ENCODE measurements at regions not wholly inside any gene's neighbourhood (a gene's known extent, or its start where the extent isn't known, plus 50 kb on each side); places are given as distances from the start of the nearest gene placed in this dataset.

DNA sequence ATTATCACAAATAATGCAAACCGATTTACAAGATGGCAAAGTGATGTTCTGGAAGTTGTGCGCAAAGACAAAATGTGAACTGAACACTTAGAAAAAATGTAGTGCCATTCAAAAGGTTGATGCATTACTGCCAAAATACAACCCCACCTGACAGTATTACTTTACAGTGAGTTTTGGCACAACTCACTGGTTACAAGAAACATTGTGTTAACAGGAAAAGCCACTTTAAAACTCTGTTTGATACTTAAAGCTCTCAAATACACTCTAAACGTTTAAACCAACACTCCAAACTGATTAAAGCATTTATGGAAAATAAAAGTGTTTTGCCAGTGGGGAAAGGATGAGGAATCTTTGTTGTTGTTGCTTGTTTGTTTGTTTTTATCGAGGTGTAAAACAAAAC lies 173.4 kb upstream of the SATB2 start:
- H3K9ac ChIP-seq (ENCODE audit: low read length) = no peak overlapping the region
- H3K9me3 ChIP-seq (ENCODE audit: control extremely low read depth in 1 of 3, control insufficient read depth in 2 of 3, insufficient read depth in 1 of 3, low read length in 2 of 3) = no peaks in the 10 kb centered on the region
- ATAC-seq (ENCODE audit: low read depth) (no peak), DNase-seq (no peak)
- H3K27me3 ChIP-seq (replicated peaks in 1 of 4; ENCODE audit: control extremely low read depth in 1 of 4, control insufficient read depth in 3 of 4, insufficient read depth in 4 of 4, low read length in 3 of 4) = no peaks in the 10 kb centered on the region
- WGBS (ENCODE audit: insufficient coverage) = 100% methylated on average over 2 of the region's 4 CpGs
- TF ChIP-seq, protein P1, sequence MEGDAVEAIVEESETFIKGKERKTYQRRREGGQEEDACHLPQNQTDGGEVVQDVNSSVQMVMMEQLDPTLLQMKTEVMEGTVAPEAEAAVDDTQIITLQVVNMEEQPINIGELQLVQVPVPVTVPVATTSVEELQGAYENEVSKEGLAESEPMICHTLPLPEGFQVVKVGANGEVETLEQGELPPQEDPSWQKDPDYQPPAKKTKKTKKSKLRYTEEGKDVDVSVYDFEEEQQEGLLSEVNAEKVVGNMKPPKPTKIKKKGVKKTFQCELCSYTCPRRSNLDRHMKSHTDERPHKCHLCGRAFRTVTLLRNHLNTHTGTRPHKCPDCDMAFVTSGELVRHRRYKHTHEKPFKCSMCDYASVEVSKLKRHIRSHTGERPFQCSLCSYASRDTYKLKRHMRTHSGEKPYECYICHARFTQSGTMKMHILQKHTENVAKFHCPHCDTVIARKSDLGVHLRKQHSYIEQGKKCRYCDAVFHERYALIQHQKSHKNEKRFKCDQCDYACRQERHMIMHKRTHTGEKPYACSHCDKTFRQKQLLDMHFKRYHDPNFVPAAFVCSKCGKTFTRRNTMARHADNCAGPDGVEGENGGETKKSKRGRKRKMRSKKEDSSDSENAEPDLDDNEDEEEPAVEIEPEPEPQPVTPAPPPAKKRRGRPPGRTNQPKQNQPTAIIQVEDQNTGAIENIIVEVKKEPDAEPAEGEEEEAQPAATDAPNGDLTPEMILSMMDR (IDR thresholded peaks at IDR 0.05) = no peak
- no peak for TF ChIP-seq EZH2 (IDR thresholded peaks at IDR 0.05; ENCODE audit: borderline replicate concordance, insufficient read depth, low read depth, low read length, poor library complexity, severe bottlenecking)
- ChIA-PET CTCF (no interaction called here), POLR2A (no interaction called here)
- no peaks in the 10 kb centered on the region for H4K20me1 ChIP-seq (ENCODE audit: control insufficient read depth, insufficient read depth, low read length, poor library complexity, severe bottlenecking)
- no peaks in the 10 kb centered on the region for H3K79me2 ChIP-seq (ENCODE audit: control insufficient read depth, insufficient read depth, low read length)
- no peak overlapping the region for H3K27ac Mint-ChIP-seq
- H3K4me1 Mint-ChIP-seq = no peaks in the 10 kb centered on the region
- H3K36me3 ChIP-seq (replicated peaks in 1 of 2; ENCODE audit: control extremely low read depth in 1 of 2, control insufficient read depth in 1 of 2, extremely low read depth in 1 of 2, insufficient read depth in 2 of 2, low read length in 1 of 2) = no peaks in the 10 kb centered on the region
- no peak overlapping the region for H3K4me3 ChIP-seq (ENCODE audit: control extremely low read depth in 1 of 5, extremely low read depth in 1 of 5, insufficient read depth in 1 of 5, low read depth in 2 of 5, low read length in 4 of 5)
- no peaks in the 10 kb centered on the region for H3K27me3 Mint-ChIP-seq
- H2AFZ ChIP-seq (ENCODE audit: insufficient read depth, low read depth, low read length, poor library complexity, severe bottlenecking) = no peak overlapping the region
- H3K4me2 ChIP-seq (replicated peaks; ENCODE audit: low read depth, low read length, poor library complexity, severe bottlenecking) = no peak overlapping the region
- no peak overlapping the region for H3K27ac ChIP-seq (ENCODE audit: low read length in 2 of 2)
- intact Hi-C loops (cut with micrococcal nuclease) = no loop called here
- no peaks in the 10 kb centered on the region for H3K4me1 ChIP-seq (ENCODE audit: control insufficient read depth in 2 of 2, insufficient read depth in 2 of 2, low read length in 2 of 2)
- no peaks in the 10 kb centered on the region for H3K9me3 Mint-ChIP-seq (ENCODE audit: insufficient read depth)
- H3K4me3 Mint-ChIP-seq = no peak overlapping the region

DNA sequence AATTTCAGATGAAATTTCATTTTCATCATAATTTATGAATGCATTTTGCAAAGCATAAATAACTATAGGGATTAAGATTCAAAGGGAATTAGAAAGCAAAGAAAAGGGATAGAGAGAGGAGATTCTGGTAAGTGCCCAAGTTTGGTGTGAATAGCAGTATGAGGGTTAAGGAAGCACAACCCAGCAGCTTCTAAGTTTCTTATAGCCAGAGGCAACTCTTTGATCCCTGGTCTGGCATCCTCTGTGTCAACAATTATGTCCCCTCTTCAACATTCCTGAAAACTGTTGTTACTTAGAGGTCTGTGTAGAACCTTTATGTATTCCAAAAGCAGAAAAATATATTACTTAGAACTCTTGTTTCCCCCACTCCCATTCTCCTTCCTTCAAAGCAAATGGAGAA lies 171.6 kb upstream of the SATB2 start:
- Mint-ChIP-seq H3K4me3 (no peak overlapping the region), H3K4me1 (no peaks in the 10 kb centered on the region), H3K27ac (no peak overlapping the region), H3K9me3 (ENCODE audit: insufficient read depth) (no peaks in the 10 kb centered on the region), H3K27me3 (no peaks in the 10 kb centered on the region)
- Histone ChIP-seq H3K79me2 (ENCODE audit: control insufficient read depth, insufficient read depth, low read length) (no peaks in the 10 kb centered on the region), H3K36me3 (replicated peaks in 1 of 2; ENCODE audit: control extremely low read depth in 1 of 2, control insufficient read depth in 1 of 2, extremely low read depth in 1 of 2, insufficient read depth in 2 of 2, low read length in 1 of 2) (no peaks in the 10 kb centered on the region), H3K4me1 (ENCODE audit: control insufficient read depth in 2 of 2, insufficient read depth in 2 of 2, low read length in 2 of 2) (no peaks in the 10 kb centered on the region), H3K4me3 (ENCODE audit: control extremely low read depth in 1 of 5, extremely low read depth in 1 of 5, insufficient read depth in 1 of 5, low read depth in 2 of 5, low read length in 4 of 5) (no peak overlapping the region), H3K4me2 (replicated peaks; ENCODE audit: low read depth, low read length, poor library complexity, severe bottlenecking) (no peak overlapping the region), H2AFZ (ENCODE audit: insufficient read depth, low read depth, low read length, poor library complexity, severe bottlenecking) (no peak overlapping the region), H3K27ac (ENCODE audit: low read length in 2 of 2) (no peak overlapping the region), H3K27me3 (replicated peaks in 1 of 4; ENCODE audit: control extremely low read depth in 1 of 4, control insufficient read depth in 3 of 4, insufficient read depth in 4 of 4, low read length in 3 of 4) (no peaks in the 10 kb centered on the region), H3K9ac (ENCODE audit: low read length) (no peak overlapping the region), H3K9me3 (ENCODE audit: control extremely low read depth in 1 of 3, control insufficient read depth in 2 of 3, insufficient read depth in 1 of 3, low read length in 2 of 3) (no peaks in the 10 kb centered on the region), H4K20me1 (ENCODE audit: control insufficient read depth, insufficient read depth, low read length, poor library complexity, severe bottlenecking) (no peaks in the 10 kb centered on the region)
- ATAC-seq (ENCODE audit: low read depth) (no peak), DNase-seq (no peak)
- ChIA-PET CTCF (no interaction called here), POLR2A (no interaction called here)
- TF ChIP-seq EZH2 (IDR thresholded peaks at IDR 0.05; ENCODE audit: borderline replicate concordance, insufficient read depth, low read depth, low read length, poor library complexity, severe bottlenecking) = no peak
- TF ChIP-seq, protein P1 (IDR thresholded peaks at IDR 0.05) = no peak
- intact Hi-C loops (cut with micrococcal nuclease) = no loop called here

All from B cell (primary cell).